ENCODE measurements at regions not wholly inside any gene's neighbourhood (a gene's known extent, or its start where the extent isn't known, plus 50 kb on each side); places are given as distances from the start of the nearest gene placed in this dataset.

DNA sequence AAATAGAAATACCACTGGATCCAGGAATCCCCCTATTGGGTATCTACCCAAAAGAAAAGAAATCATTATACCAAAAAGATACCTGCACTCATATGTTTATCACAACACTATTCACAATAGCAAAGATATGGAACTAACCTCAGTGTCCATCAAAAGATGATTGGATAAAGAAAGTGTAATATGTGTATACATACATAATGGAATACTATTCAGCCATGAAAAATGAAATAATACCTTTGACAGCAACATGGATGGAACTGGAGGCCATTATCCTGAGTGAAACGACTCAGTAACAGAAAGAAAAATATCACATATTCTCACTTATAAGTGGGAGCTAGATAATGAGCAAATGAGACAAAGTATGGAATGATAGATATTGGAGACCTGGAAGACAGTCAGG lies 74.2 kb upstream of the TLR3 start:
- ChIA-PET POLR2A (interaction anchor here (1.0 kb wide), 1 partner anchor 12 kb away, joined by 4 read pairs; no protein-coding TSS in a partner anchor), CTCF (interaction anchor here (1.0 kb wide), 1 partner anchor 27 kb away, joined by 4 read pairs; no protein-coding TSS in a partner anchor)
- Mint-ChIP-seq H3K9me3 (ENCODE audit: unreplicated experiment) (no peaks in the 10 kb centered on the region), H3K4me3 (ENCODE audit: unreplicated experiment) (no peak overlapping the region), H3K36me3 (ENCODE audit: insufficient read depth, unreplicated experiment) (no peaks in the 10 kb centered on the region), H3K4me1 (ENCODE audit: insufficient read depth, unreplicated experiment) (no peaks in the 10 kb centered on the region), H3K27ac (ENCODE audit: low read depth, unreplicated experiment) (no peak overlapping the region), H3K27me3 (ENCODE audit: insufficient read depth, unreplicated experiment) (no peaks in the 10 kb centered on the region)
- TF ChIP-seq, protein P1, sequence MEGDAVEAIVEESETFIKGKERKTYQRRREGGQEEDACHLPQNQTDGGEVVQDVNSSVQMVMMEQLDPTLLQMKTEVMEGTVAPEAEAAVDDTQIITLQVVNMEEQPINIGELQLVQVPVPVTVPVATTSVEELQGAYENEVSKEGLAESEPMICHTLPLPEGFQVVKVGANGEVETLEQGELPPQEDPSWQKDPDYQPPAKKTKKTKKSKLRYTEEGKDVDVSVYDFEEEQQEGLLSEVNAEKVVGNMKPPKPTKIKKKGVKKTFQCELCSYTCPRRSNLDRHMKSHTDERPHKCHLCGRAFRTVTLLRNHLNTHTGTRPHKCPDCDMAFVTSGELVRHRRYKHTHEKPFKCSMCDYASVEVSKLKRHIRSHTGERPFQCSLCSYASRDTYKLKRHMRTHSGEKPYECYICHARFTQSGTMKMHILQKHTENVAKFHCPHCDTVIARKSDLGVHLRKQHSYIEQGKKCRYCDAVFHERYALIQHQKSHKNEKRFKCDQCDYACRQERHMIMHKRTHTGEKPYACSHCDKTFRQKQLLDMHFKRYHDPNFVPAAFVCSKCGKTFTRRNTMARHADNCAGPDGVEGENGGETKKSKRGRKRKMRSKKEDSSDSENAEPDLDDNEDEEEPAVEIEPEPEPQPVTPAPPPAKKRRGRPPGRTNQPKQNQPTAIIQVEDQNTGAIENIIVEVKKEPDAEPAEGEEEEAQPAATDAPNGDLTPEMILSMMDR (IDR thresholded peaks at IDR 0.05; ENCODE audit: unreplicated experiment): no peak
- DNase-seq (ENCODE audit: unreplicated experiment): no peak
- BruUV-seq (replicated peaks): no TSS peak
- intact Hi-C loops (cut with micrococcal nuclease): no loop called here

- Mint-ChIP-seq H3K4me1 (ENCODE audit: insufficient read depth, unreplicated experiment) (no peaks in the 10 kb centered on the region), H3K36me3 (ENCODE audit: insufficient read depth, unreplicated experiment) (no peaks in the 10 kb centered on the region), H3K9me3 (ENCODE audit: unreplicated experiment) (no peaks in the 10 kb centered on the region), H3K27ac (ENCODE audit: low read depth, unreplicated experiment) (no peak overlapping the region), H3K4me3 (ENCODE audit: unreplicated experiment) (no peak overlapping the region), H3K27me3 (ENCODE audit: insufficient read depth, unreplicated experiment) (no peaks in the 10 kb centered on the region)
- no peak for DNase-seq (ENCODE audit: unreplicated experiment)
- POLR2A ChIA-PET: interaction anchor here (1.0 kb wide), 1 partner anchor 11 kb away, joined by 4 read pairs; no protein-coding TSS in a partner anchor
- intact Hi-C loops (cut with micrococcal nuclease): no loop called here
- CTCF ChIA-PET: interaction anchor here (1.0 kb wide), 1 partner anchor 26 kb away, joined by 4 read pairs; no protein-coding TSS in a partner anchor
- TF ChIP-seq, protein P1 (IDR thresholded peaks at IDR 0.05; ENCODE audit: unreplicated experiment): no peak
- BruUV-seq (replicated peaks): no TSS peak
Observed at GRCh38 chr4:185995665-185996064, 73.3 kb upstream of the TLR3 start.

- BruUV-seq (replicated peaks): no TSS peak
- CTCF ChIA-PET: interaction anchor here (0.6 kb wide), 1 partner anchor 140 kb away, joined by 3 read pairs; no protein-coding TSS in a partner anchor
- H3K9me3 Mint-ChIP-seq (ENCODE audit: unreplicated experiment): no peaks in the 10 kb centered on the region
- no peak overlapping the region for H3K27ac Mint-ChIP-seq (ENCODE audit: low read depth, unreplicated experiment)
- POLR2A ChIA-PET: no interaction called here
- H3K36me3 Mint-ChIP-seq (ENCODE audit: insufficient read depth, unreplicated experiment): no peaks in the 10 kb centered on the region
- no peaks in the 10 kb centered on the region for H3K27me3 Mint-ChIP-seq (ENCODE audit: insufficient read depth, unreplicated experiment)
- intact Hi-C loops (cut with micrococcal nuclease): no loop called here
- DNase-seq (ENCODE audit: unreplicated experiment): no peak
- H3K4me3 Mint-ChIP-seq (ENCODE audit: unreplicated experiment): no peak overlapping the region
- no peaks in the 10 kb centered on the region for H3K4me1 Mint-ChIP-seq (ENCODE audit: insufficient read depth, unreplicated experiment)
- TF ChIP-seq, protein P1 (IDR thresholded peaks at IDR 0.05; ENCODE audit: unreplicated experiment): no peak
Observed at GRCh38 chr4:185997296-185997695, 71.7 kb upstream of the TLR3 start.

DNA sequence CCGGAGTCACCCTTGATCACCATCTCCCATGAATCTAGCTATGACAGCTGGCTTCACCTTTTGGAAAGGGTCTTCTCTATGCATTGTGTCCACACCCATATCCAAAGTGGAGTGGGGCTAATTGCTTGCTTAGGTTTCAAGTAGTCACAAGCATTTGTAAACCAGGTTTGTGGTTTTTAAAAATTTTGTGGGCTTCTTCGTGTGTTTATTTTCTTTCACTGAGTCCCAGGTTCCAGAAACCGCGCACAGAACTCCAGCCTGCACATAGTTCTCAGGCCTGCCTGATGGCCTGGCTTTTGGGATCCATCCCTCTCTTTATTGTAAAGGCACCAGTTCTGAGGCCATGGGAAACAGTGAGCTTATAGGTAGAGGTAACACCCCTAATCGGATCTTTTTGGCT lies 70.2 kb upstream of the TLR3 start:
- ChIA-PET POLR2A (interaction anchor here (0.8 kb wide), 1 partner anchor 10 kb away, joined by 3 read pairs; no protein-coding TSS in a partner anchor), CTCF (no interaction called here)
- no peaks in the 10 kb centered on the region for H3K27me3 Mint-ChIP-seq (ENCODE audit: insufficient read depth, unreplicated experiment)
- intact Hi-C loops (cut with micrococcal nuclease): no loop called here
- no peaks in the 10 kb centered on the region for H3K4me1 Mint-ChIP-seq (ENCODE audit: insufficient read depth, unreplicated experiment)
- no peaks in the 10 kb centered on the region for H3K9me3 Mint-ChIP-seq (ENCODE audit: unreplicated experiment)
- no peak overlapping the region for H3K4me3 Mint-ChIP-seq (ENCODE audit: unreplicated experiment)
- DNase-seq (ENCODE audit: unreplicated experiment): no peak
- no peaks in the 10 kb centered on the region for H3K36me3 Mint-ChIP-seq (ENCODE audit: insufficient read depth, unreplicated experiment)
- no peak overlapping the region for H3K27ac Mint-ChIP-seq (ENCODE audit: low read depth, unreplicated experiment)
- TF ChIP-seq, protein P1 (IDR thresholded peaks at IDR 0.05; ENCODE audit: unreplicated experiment): no peak
- no TSS peak for BruUV-seq (replicated peaks)
